GM12878 (cell line): ENCODE measurements at regions not wholly inside any gene's neighbourhood (a gene's known extent, or its start where the extent isn't known, plus 50 kb on each side); places are given as distances from the start of the nearest gene placed in this dataset.

ENCODE experiments used
- ATAC-seq: fragments of 200-7000 bp; cut with Tn5 transposase; 3 replicates; pipeline ENCODE4 v1.9.1; 2020; ENCODE audit warnings: mild to moderate bottlenecking, moderate library complexity
- BruUV-seq: library from RNA; stranded (reverse); fragments of 400-500 nt; replicated peaks from 2 replicates; lab custom pipeline; 2021; lab: Mats Ljungman, UMichigan
- CTCF ChIA-PET: fragments of 300-600 bp; sonication (Branson Sonifier 250); formaldehyde crosslinking; extraction: SDS; loops from one replicate; lab custom pipeline; 2021; ENCODE audit warnings: inconsistent platforms; lab: Yijun Ruan, JAX
- POLR2A ChIA-PET: fragments of 350-600 bp; formaldehyde crosslinking; extraction: SDS; loops from one replicate; lab custom pipeline; 2021; ENCODE audit warnings: inconsistent platforms; lab: Charles Lee
- RAD21 ChIA-PET: fragments of 300-600 bp; sonication (Branson Sonifier 250); formaldehyde crosslinking; loops from one replicate; lab custom pipeline; 2023; ENCODE audit warnings: antibody characterized with exemption; ENCODE audit not compliant: unreplicated experiment; lab: Charles Lee
- SMC1A ChIA-PET: fragments of 300-600 bp; sonication (Branson Sonifier 250); formaldehyde crosslinking; loops from one replicate; lab custom pipeline; 2023; ENCODE audit not compliant: unreplicated experiment, uncharacterized antibody; lab: Charles Lee
- DNase-seq: peaks from one replicate; pipeline ENCODE4 v3.0.0-alpha.2; 2011; ENCODE audit warnings: low read depth, low spot score
- FAIRE-seq: peaks from 3 replicates; lab custom pipeline; 2011; peaks lifted over from hg19 to GRCh38; lab: Jason Lieb, UNC
- H2AFZ ChIP-seq: 2 replicates; pipeline ENCODE4 v1.6.0; 2011; ENCODE audit warnings: low read depth, low read length, control low read depth; ENCODE audit not compliant: control insufficient read depth
- H3K27ac ChIP-seq: 2 replicates; pipeline ENCODE4 v1.5.1; 2011; ENCODE audit warnings: control low read depth; ENCODE audit not compliant: control insufficient read depth, insufficient read depth
- H3K27me3 ChIP-seq, 2 experiments: replicated peaks in 1 of 2; 2 replicates each; pipeline versions ENCODE4 v1.6.0 to v1.6.1; 2011; ENCODE audit warnings: low read length in 1 of 2; ENCODE audit not compliant: control insufficient read depth in 2 of 2, insufficient read depth in 2 of 2
- H3K36me3 ChIP-seq, 2 experiments: 2 replicates each; pipeline ENCODE4 v1.5.1; 2011; ENCODE audit warnings: low read length in 1 of 2; ENCODE audit not compliant: control insufficient read depth in 2 of 2, insufficient read depth in 2 of 2
- H3K4me1 ChIP-seq: 2 replicates; pipeline ENCODE4 v1.6.1; 2011; ENCODE audit warnings: mild to moderate bottlenecking, low read length, moderate library complexity, mixed read lengths; ENCODE audit not compliant: control insufficient read depth, insufficient read depth
- H3K4me2 ChIP-seq: 2 replicates; pipeline ENCODE4 v1.6.0; 2011; ENCODE audit warnings: control low read depth; ENCODE audit not compliant: control insufficient read depth, insufficient read depth
- H3K4me3 ChIP-seq: fragments of 200-600 bp; sonication (generic); 2 replicates; pipeline ENCODE4 v1.5.1; 2016
- H3K79me2 ChIP-seq: 2 replicates; pipeline ENCODE4 v1.6.0; 2011; ENCODE audit warnings: low read length; ENCODE audit not compliant: control insufficient read depth, insufficient read depth
- H3K9ac ChIP-seq: 2 replicates; pipeline ENCODE4 v1.8.0; 2011; ENCODE audit warnings: low read length, control low read depth, mixed read lengths; ENCODE audit not compliant: control insufficient read depth, insufficient read depth
- H3K9me3 ChIP-seq: replicated peaks from 3 replicates; pipeline ENCODE4 v1.5.1; 2011; ENCODE audit warnings: mild to moderate bottlenecking, low read length; ENCODE audit not compliant: control insufficient read depth, insufficient read depth
- H4K20me1 ChIP-seq: 2 replicates; pipeline ENCODE4 v1.6.0; 2011; ENCODE audit not compliant: control insufficient read depth, insufficient read depth
- BHLHE40 ChIP-seq, 2 experiments: fragments of 450-650 bp in 1 of 2; IDR thresholded peaks; 2 replicates each; pipeline ENCODE4 v1.6.1; 2011 to 2017; ENCODE audit warnings: low read depth in 2 of 2, borderline replicate concordance in 1 of 2, improper control_type of control experiment in 1 of 2, low read length in 1 of 2, mild to moderate bottlenecking in 1 of 2
- DPF2 ChIP-seq: fragments of 450-650 bp; IDR thresholded peaks from 2 replicates; pipeline ENCODE4 v1.6.1; 2017; ENCODE audit warnings: mild to moderate bottlenecking
- GATAD2B ChIP-seq: fragments of 450-650 bp; conservative IDR thresholded peaks from 2 replicates; pipeline ENCODE4 v1.6.1; 2017; ENCODE audit warnings: low read depth, mild to moderate bottlenecking, moderate library complexity
- RB1 ChIP-seq: fragments of 450-650 bp; formaldehyde crosslinking; IDR thresholded peaks from 2 replicates; pipeline ENCODE4 v1.6.1; 2017; ENCODE audit warnings: mild to moderate bottlenecking, borderline replicate concordance
- RUNX3 ChIP-seq: IDR thresholded peaks from 2 replicates; pipeline ENCODE4 v1.6.1; 2012; ENCODE audit warnings: low read length, inconsistent platforms
- SPI1 ChIP-seq: IDR thresholded peaks from 2 replicates; pipeline ENCODE4 v1.6.1; 2011; ENCODE audit warnings: low read depth, mild to moderate bottlenecking, low read length, moderate library complexity, borderline replicate concordance; ENCODE audit not compliant: insufficient read depth
- WRNIP1 ChIP-seq: IDR thresholded peaks from 2 replicates; pipeline ENCODE4 v1.6.1; 2011; ENCODE audit warnings: low read depth, low read length, improper control_type of control experiment, borderline replicate concordance
- WGBS: methylation state at CpG from one replicate; pipeline ENCODE4 v1.1.6; 2016; ENCODE audit warnings: low lambda C conversion rate; ENCODE audit not compliant: insufficient replicate concordance, insufficient coverage; ENCODE audit errors: missing lambda C conversion rate; 5-methylcytosine and 5-hydroxymethylcytosine counted together
- in situ Hi-C: fragments of 300-500 bp; cut with MboI; formaldehyde crosslinking; loops from 9 replicates; pipeline ENCODE4 v1.14.3; 2018; ENCODE audit warnings: mixed read lengths
- intact Hi-C: fragments of 100-400 bp; cut with micrococcal nuclease; formaldehyde crosslinking; loops from one replicate; pipeline ENCODE4 v1.14.2; 2022; ENCODE audit not compliant: unreplicated experiment
- TF ChIP-seq, protein P1 (sequence below), 3 experiments: IDR thresholded peaks in 2 of 3; conservative IDR thresholded peaks in 1 of 3; 2 replicates each; pipeline ENCODE4 v1.5.1; 2011; ENCODE audit warnings: low read depth in 3 of 3, low read length in 3 of 3, mild to moderate bottlenecking in 3 of 3, control low read depth in 2 of 3, moderate library complexity in 2 of 3, inconsistent platforms in 1 of 3, mixed read lengths in 1 of 3; ENCODE audit not compliant: control insufficient read depth in 2 of 3, insufficient read depth in 1 of 3; ENCODE audit errors: extremely low read depth in 1 of 3
- TF ChIP-seq, protein P2 (sequence below): IDR thresholded peaks from 2 replicates; pipeline ENCODE4 v1.6.1; 2012; ENCODE audit warnings: low read length, inconsistent platforms

- no peaks in the 10 kb centered on the region for H3K27me3 ChIP-seq
- ATAC-seq: no peak
- FAIRE-seq: no peak
- 0 out of 4 replicates have a peak, but pooled peaks of 1 of the 2 experiments have one; percentile 19 for TF ChIP-seq BHLHE40 (IDR thresholded peaks at IDR 0.05; ENCODE audit: borderline replicate concordance in 1 of 2, low read depth in 2 of 2, low read length in 1 of 2)
- TF ChIP-seq GATAD2B: no peak
- TF ChIP-seq, protein P1, sequence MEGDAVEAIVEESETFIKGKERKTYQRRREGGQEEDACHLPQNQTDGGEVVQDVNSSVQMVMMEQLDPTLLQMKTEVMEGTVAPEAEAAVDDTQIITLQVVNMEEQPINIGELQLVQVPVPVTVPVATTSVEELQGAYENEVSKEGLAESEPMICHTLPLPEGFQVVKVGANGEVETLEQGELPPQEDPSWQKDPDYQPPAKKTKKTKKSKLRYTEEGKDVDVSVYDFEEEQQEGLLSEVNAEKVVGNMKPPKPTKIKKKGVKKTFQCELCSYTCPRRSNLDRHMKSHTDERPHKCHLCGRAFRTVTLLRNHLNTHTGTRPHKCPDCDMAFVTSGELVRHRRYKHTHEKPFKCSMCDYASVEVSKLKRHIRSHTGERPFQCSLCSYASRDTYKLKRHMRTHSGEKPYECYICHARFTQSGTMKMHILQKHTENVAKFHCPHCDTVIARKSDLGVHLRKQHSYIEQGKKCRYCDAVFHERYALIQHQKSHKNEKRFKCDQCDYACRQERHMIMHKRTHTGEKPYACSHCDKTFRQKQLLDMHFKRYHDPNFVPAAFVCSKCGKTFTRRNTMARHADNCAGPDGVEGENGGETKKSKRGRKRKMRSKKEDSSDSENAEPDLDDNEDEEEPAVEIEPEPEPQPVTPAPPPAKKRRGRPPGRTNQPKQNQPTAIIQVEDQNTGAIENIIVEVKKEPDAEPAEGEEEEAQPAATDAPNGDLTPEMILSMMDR (IDR thresholded peaks at IDR 0.05 in 2 of 3, conservative IDR thresholded peaks at IDR 0.05 in 1 of 3; ENCODE audit: control insufficient read depth in 2 of 3, extremely low read depth in 1 of 3, insufficient read depth in 1 of 3, low read depth in 3 of 3, low read length in 3 of 3): no peak
- TF ChIP-seq RUNX3: peak; percentile 40; the same call in 1 of the 2 replicates
- no peak for TF ChIP-seq RB1
- TF ChIP-seq, protein P2, sequence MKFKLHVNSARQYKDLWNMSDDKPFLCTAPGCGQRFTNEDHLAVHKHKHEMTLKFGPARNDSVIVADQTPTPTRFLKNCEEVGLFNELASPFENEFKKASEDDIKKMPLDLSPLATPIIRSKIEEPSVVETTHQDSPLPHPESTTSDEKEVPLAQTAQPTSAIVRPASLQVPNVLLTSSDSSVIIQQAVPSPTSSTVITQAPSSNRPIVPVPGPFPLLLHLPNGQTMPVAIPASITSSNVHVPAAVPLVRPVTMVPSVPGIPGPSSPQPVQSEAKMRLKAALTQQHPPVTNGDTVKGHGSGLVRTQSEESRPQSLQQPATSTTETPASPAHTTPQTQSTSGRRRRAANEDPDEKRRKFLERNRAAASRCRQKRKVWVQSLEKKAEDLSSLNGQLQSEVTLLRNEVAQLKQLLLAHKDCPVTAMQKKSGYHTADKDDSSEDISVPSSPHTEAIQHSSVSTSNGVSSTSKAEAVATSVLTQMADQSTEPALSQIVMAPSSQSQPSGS: no peak
- TF ChIP-seq SPI1: no peak
- TF ChIP-seq WRNIP1: no peak
- no peak for TF ChIP-seq DPF2
- CTCF ChIA-PET: interaction anchor here (0.7 to 1.1 kb wide), 3 partner anchors 127 to 507 kb away, joined by 3 read pairs; no protein-coding TSS in a partner anchor
- H3K9ac ChIP-seq: no peak overlapping the region
- no peak overlapping the region for H3K4me3 ChIP-seq
- H3K4me1 ChIP-seq: no peaks in the 10 kb centered on the region
- H3K9me3 ChIP-seq: no peaks in the 10 kb centered on the region
- no TSS peak for BruUV-seq
- in situ Hi-C loops: no loop called here
- POLR2A ChIA-PET: no interaction called here
- no peak overlapping the region for H2AFZ ChIP-seq
- H3K79me2 ChIP-seq: no peaks in the 10 kb centered on the region
- WGBS: 52% methylated on average over 15 of the region's 15 CpGs
- no peak overlapping the region for H3K4me2 ChIP-seq
- RAD21 ChIA-PET: interaction anchor here (0.7 to 1.1 kb wide), 2 partner anchors 11 to 695 kb away, joined by 3 read pairs; no protein-coding TSS in a partner anchor
- SMC1A ChIA-PET: interaction anchor here (0.6 to 3.3 kb wide), 7 partner anchors 8 to 874 kb away, joined by 3 to 13 read pairs (median 4); no protein-coding TSS in a partner anchor
- no peak for DNase-seq
- no peaks in the 10 kb centered on the region for H4K20me1 ChIP-seq
- no peak overlapping the region for H3K27ac ChIP-seq
- intact Hi-C loops: loop anchor here (10.0 kb wide), 1 partner anchor 1514 kb away; no protein-coding TSS in a partner anchor
- H3K36me3 ChIP-seq: no peaks in the 10 kb centered on the region
Observed at GRCh38 chr6:140050101-140050995, 675.9 kb upstream of the CITED2 start.
